ENCODE measurements at regions not wholly inside any gene's neighbourhood (a gene's known extent, or its start where the extent isn't known, plus 50 kb on each side); places are given as distances from the start of the nearest gene placed in this dataset.
A peak's percentile ranks its signal among the peaks of the same experiment; 100 is the strongest.
"Not testable (repeated sequence)": the region's sequence is repeated elsewhere in the genome, so short reads cannot be mapped to it uniquely, and the experiment has no call there.

GRCh38 chr1:146487555-146487954 is 258.7 kb upstream of the NOTCH2NLA start:
- not testable (repeated sequence) for DNase-seq

- not testable (repeated sequence) for DNase-seq
Observed at GRCh38 chr1:146487155-146487554, 258.3 kb upstream of the NOTCH2NLA start.

- not testable (repeated sequence) for DNase-seq
Observed at GRCh38 chr1:146486300-146487014, 257.6 kb upstream of the NOTCH2NLA start.

- not testable (repeated sequence) for DNase-seq
Observed at GRCh38 chr1:146484195-146484594, 255.4 kb upstream of the NOTCH2NLA start.

GRCh38 chr1:146479188-146479587 is 250.4 kb upstream of the NOTCH2NLA start:
- DNase-seq: not testable (repeated sequence)

- DNase-seq: peak; percentile 38
Observed at GRCh38 chr1:146478125-146478720, 249.4 kb upstream of the NOTCH2NLA start.

- DNase-seq: not testable (repeated sequence)
Observed at GRCh38 chr1:146475086-146475485, 246.3 kb upstream of the NOTCH2NLA start.

- not testable (repeated sequence) for DNase-seq
Observed at GRCh38 chr1:146474216-146474615, 245.4 kb upstream of the NOTCH2NLA start.

GRCh38 chr1:146472192-146472861 is 243.5 kb upstream of the NOTCH2NLA start:
- DNase-seq: peak; percentile 84

GRCh38 chr1:146459939-146460338 is 231.1 kb upstream of the NOTCH2NLA start:
- not testable (repeated sequence) for DNase-seq

GRCh38 chr1:146459308-146459707 is 230.5 kb upstream of the NOTCH2NLA start:
- DNase-seq: not testable (repeated sequence)

- DNase-seq: not testable (repeated sequence)
Observed at GRCh38 chr1:146448877-146449246, 220.0 kb upstream of the NOTCH2NLA start.

- not testable (repeated sequence) for DNase-seq
Observed at GRCh38 chr1:146448212-146448876, 219.5 kb upstream of the NOTCH2NLA start.

GRCh38 chr1:146443871-146444222 is 215.0 kb upstream of the NOTCH2NLA start:
- DNase-seq: not testable (repeated sequence)

GRCh38 chr1:146443088-146443870 is 214.5 kb upstream of the NOTCH2NLA start:
- not testable (repeated sequence) for DNase-seq

GRCh38 chr1:146438543-146438942 is 209.7 kb upstream of the NOTCH2NLA start:
- DNase-seq: not testable (repeated sequence)

- not testable (repeated sequence) for DNase-seq
Observed at GRCh38 chr1:146416642-146417041, 187.8 kb upstream of the NOTCH2NLA start.

- DNase-seq: not testable (repeated sequence)
Observed at GRCh38 chr1:146415017-146415416, 186.2 kb upstream of the NOTCH2NLA start.

- DNase-seq: not testable (repeated sequence)
Observed at GRCh38 chr1:146413911-146414310, 185.1 kb upstream of the NOTCH2NLA start.

- DNase-seq: not testable (repeated sequence)
Observed at GRCh38 chr1:146411923-146412322, 183.1 kb upstream of the NOTCH2NLA start.

GRCh38 chr1:146409817-146410441 is 181.1 kb upstream of the NOTCH2NLA start:
- peak; percentile 61 for DNase-seq
